ENCODE measurements at regions not wholly inside any gene's neighbourhood (a gene's known extent, or its start where the extent isn't known, plus 50 kb on each side); places are given as distances from the start of the nearest gene placed in this dataset.

DNA sequence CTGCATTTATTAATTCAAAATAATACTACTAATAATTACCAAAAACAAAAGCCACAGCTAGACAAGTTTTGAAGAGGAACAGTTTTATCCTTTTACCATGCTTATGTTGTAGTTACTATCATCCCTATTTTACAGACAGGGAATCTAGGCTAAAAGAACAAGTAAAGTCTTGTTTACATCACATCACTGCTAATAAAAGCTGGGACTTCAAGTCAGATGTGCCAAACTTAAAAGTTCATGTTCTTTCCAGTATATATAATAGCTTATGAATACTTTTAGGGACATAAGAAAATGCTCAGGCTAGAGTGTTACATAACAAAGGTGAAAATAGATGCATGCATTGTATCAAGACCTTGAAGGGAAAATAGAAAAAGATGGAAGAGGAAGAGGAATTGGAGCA is 234.2 kb downstream of the CDH11 start (continued):
- TF ChIP-seq, protein P1, sequence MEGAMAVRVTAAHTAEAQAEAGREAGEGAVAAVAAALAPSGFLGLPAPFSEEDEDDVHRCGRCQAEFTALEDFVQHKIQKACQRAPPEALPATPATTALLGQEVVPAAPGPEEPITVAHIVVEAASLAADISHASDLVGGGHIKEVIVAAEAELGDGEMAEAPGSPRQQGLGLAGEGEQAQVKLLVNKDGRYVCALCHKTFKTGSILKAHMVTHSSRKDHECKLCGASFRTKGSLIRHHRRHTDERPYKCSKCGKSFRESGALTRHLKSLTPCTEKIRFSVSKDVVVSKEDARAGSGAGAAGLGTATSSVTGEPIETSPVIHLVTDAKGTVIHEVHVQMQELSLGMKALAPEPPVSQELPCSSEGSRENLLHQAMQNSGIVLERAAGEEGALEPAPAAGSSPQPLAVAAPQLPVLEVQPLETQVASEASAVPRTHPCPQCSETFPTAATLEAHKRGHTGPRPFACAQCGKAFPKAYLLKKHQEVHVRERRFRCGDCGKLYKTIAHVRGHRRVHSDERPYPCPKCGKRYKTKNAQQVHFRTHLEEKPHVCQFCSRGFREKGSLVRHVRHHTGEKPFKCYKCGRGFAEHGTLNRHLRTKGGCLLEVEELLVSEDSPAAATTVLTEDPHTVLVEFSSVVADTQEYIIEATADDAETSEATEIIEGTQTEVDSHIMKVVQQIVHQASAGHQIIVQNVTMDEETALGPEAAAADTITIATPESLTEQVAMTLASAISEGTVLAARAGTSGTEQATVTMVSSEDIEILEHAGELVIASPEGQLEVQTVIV (IDR thresholded peaks at IDR 0.05; ENCODE audit: borderline replicate concordance, partially characterized antibody) = no peak
- TF ChIP-seq MEF2A (IDR thresholded peaks at IDR 0.05; ENCODE audit: insufficient read depth, low read depth, low read length) (no peak), EGR1 (IDR thresholded peaks at IDR 0.05; ENCODE audit: borderline replicate concordance in 1 of 2, low read depth in 2 of 2, low read length in 2 of 2) (no peak), KAT2A (conservative IDR thresholded peaks at IDR 0.05; ENCODE audit: control insufficient read depth, low read depth, low read length) (no peak), SUPT20H (IDR thresholded peaks at IDR 0.05; ENCODE audit: borderline replicate concordance, control insufficient read depth, low read depth, low read length) (no peak)
- TF ChIP-seq, protein P2, sequence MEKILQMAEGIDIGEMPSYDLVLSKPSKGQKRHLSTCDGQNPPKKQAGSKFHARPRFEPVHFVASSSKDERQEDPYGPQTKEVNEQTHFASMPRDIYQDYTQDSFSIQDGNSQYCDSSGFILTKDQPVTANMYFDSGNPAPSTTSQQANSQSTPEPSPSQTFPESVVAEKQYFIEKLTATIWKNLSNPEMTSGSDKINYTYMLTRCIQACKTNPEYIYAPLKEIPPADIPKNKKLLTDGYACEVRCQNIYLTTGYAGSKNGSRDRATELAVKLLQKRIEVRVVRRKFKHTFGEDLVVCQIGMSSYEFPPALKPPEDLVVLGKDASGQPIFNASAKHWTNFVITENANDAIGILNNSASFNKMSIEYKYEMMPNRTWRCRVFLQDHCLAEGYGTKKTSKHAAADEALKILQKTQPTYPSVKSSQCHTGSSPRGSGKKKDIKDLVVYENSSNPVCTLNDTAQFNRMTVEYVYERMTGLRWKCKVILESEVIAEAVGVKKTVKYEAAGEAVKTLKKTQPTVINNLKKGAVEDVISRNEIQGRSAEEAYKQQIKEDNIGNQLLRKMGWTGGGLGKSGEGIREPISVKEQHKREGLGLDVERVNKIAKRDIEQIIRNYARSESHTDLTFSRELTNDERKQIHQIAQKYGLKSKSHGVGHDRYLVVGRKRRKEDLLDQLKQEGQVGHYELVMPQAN (conservative IDR thresholded peaks at IDR 0.05) = no peak

GRCh38 chr16:64882078-64882784 is 239.6 kb downstream of the CDH11 start:
- no peaks in the 10 kb centered on the region for H3K4me1 ChIP-seq (ENCODE audit: control insufficient read depth, insufficient read depth, low read length)
- ATAC-seq = no peak
- H4K20me1 ChIP-seq (ENCODE audit: control insufficient read depth, insufficient read depth) = no peaks in the 10 kb centered on the region
- in situ Hi-C loops (cut with MboI) (no loop called here), intact Hi-C loops (cut with micrococcal nuclease; ENCODE audit: unreplicated experiment) (no loop called here)
- 53% methylated on average over 6 of the region's 6 CpGs for WGBS (ENCODE audit: insufficient coverage, insufficient replicate concordance, low lambda C conversion rate, missing lambda C conversion rate)
- H3K4me2 ChIP-seq (ENCODE audit: control insufficient read depth, insufficient read depth) = no peak overlapping the region
- no peak overlapping the region for H3K27ac ChIP-seq (ENCODE audit: control insufficient read depth, insufficient read depth)
- H3K36me3 ChIP-seq (ENCODE audit: control insufficient read depth in 2 of 2, insufficient read depth in 2 of 2, low read length in 1 of 2) = no peaks in the 10 kb centered on the region
- no peaks in the 10 kb centered on the region for H3K9me3 ChIP-seq (replicated peaks; ENCODE audit: control insufficient read depth, insufficient read depth, low read length)
- CTCF ChIA-PET = no interaction called here
- H3K4me3 ChIP-seq = no peak overlapping the region
- no peak for FAIRE-seq
- H2AFZ ChIP-seq (ENCODE audit: control insufficient read depth, low read depth, low read length) = no peak overlapping the region
- no peak overlapping the region for H3K9ac ChIP-seq (ENCODE audit: control insufficient read depth, insufficient read depth, low read length)
- POLR2A ChIA-PET = no interaction called here
- no peaks in the 10 kb centered on the region for H3K79me2 ChIP-seq (ENCODE audit: control insufficient read depth, insufficient read depth, low read length)
- BruUV-seq (replicated peaks) = no TSS peak
- SMC1A ChIA-PET (ENCODE audit: uncharacterized antibody, unreplicated experiment) = no interaction called here
- no peak for DNase-seq (ENCODE audit: low read depth, low spot score)
- RAD21 ChIA-PET (ENCODE audit: unreplicated experiment) = no interaction called here
- no peaks in the 10 kb centered on the region for H3K27me3 ChIP-seq (replicated peaks in 1 of 2; ENCODE audit: control insufficient read depth in 2 of 2, insufficient read depth in 2 of 2, low read length in 1 of 2)
- no peak for TF ChIP-seq BHLHE40 (IDR thresholded peaks at IDR 0.05; ENCODE audit: borderline replicate concordance in 1 of 2, low read depth in 2 of 2, low read length in 1 of 2)
- TF ChIP-seq HSF1 (IDR thresholded peaks at IDR 0.05; ENCODE audit: low read depth, low read length) = no peak
- TF ChIP-seq NFYA (IDR thresholded peaks at IDR 0.05; ENCODE audit: borderline replicate concordance, low read depth, low read length) = no peak
- no peak for TF ChIP-seq POU2F2 (IDR thresholded peaks at IDR 0.05; ENCODE audit: borderline replicate concordance, low read depth, low read length)
- no peak for TF ChIP-seq JUND (IDR thresholded peaks at IDR 0.05; ENCODE audit: low read depth, low read length)
- no peak for TF ChIP-seq HCFC1 (IDR thresholded peaks at IDR 0.05; ENCODE audit: low read length)
- no peak for TF ChIP-seq YBX1 (IDR thresholded peaks at IDR 0.05)
- TF ChIP-seq FOXM1 (IDR thresholded peaks at IDR 0.05; ENCODE audit: low read depth, low read length) = no peak
- TF ChIP-seq NFIC (IDR thresholded peaks at IDR 0.05; ENCODE audit: low read depth, low read length) = no peak
- TF ChIP-seq ELK1 (IDR thresholded peaks at IDR 0.05; ENCODE audit: low read depth, low read length) = no peak
